ENCODE measurements at regions not wholly inside any gene's neighbourhood (a gene's known extent, or its start where the extent isn't known, plus 50 kb on each side); places are given as distances from the start of the nearest gene placed in this dataset.
A peak's percentile ranks its signal among the peaks of the same experiment; 100 is the strongest.
"Not testable (repeated sequence)": the region's sequence is repeated elsewhere in the genome, so short reads cannot be mapped to it uniquely, and the experiment has no call there.

DNA sequence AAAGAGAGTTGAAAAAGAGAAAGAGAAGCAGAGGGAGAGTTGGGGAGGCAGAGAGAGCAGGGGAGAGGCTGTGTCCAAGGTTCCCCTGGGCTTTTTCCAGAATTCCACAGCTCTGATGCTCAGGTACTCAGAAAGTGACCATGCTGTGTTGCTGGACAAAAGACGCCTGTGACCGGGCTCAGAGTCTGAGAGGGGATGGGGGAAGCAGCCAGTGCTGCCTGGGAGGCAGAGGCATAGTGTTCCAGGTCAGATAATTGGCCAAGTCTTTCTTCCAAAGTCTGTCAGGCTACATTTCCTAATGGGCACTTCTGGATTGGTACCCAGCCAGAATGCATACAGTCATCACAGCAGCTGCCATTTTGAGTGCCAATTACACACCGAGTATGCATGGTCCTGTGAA is 86.1 kb downstream of the PTPRS start:
- ATAC-seq (ENCODE audit: low read depth in 2 of 2) = no peak
- Mint-ChIP-seq H3K27me3 (peaks cover 0 to 3% (median 1%) of the 10 kb centered on the region in 3 donors), H3K9me3 (peaks cover 11 to 36% (median 24%) of the 10 kb centered on the region in 7 donors), H3K36me3 (peaks cover 6 to 25% of the 10 kb centered on the region in 2 donors), H3K4me3 (no peak overlapping the region), H3K4me1 (no peaks in the 10 kb centered on the region), H3K27ac (no peak overlapping the region)
- DNase-seq = no peak

DNA sequence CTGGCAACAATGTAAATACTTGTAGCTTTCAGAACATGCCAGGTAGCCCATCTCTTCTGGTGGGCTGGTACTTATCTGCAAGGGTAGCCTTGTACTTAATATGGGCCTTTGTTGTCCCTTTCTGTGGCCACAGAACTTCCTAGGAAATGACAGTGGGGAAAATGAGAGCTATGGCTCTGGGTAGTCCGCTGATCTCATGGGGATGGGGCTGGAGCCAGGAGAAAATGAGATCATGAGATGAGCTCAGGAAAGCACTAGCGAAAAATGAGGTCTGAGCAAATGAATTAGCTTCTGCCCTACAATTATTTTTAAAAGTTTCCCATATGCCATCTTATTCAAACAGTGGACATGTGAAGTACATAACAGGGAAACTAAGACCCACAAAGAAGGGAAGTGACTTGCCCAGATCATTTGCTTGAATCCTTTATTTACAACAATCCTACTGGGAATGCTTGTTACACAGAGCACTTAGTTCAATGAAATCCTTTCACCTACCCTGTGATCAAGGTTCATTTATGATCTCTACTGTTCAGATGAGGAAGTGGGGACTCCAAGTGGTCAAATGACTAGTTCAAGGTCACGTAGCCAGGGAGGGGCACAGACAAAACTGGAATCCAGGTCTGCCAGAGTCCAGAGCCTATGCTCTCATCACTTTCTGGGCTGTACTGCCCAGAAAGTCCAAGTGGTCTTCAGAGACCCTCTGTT is 87.1 kb downstream of the PTPRS start:
- H3K9me3 Mint-ChIP-seq = peaks cover 11 to 36% (median 24%) of the 10 kb centered on the region in 7 donors
- H3K27ac Mint-ChIP-seq = peak overlapping the region in 1 of 6 donors; percentile 20

GRCh38 chr19:5251096-5252065 is 89.2 kb downstream of the PTPRS start:
- Mint-ChIP-seq H3K9me3 (peaks cover 11 to 31% (median 21%) of the 10 kb centered on the region in 7 donors), H3K4me1 (no peaks in the 10 kb centered on the region), H3K27ac (no peak overlapping the region), H3K36me3 (peaks cover 6 to 25% of the 10 kb centered on the region in 2 donors), H3K4me3 (no peak overlapping the region), H3K27me3 (peaks cover 6 to 20% (median 8%) of the 10 kb centered on the region in 3 donors)
- no peak for DNase-seq
- ATAC-seq (ENCODE audit: low read depth in 2 of 2) = no peak

More for the DNA sequence above, 87.1 kb downstream of the PTPRS start:
- Mint-ChIP-seq H3K4me3 (no peak overlapping the region), H3K27me3 (peaks cover 0 to 6% (median 5%) of the 10 kb centered on the region in 3 donors), H3K36me3 (peaks cover 6 to 25% of the 10 kb centered on the region in 2 donors), H3K4me1 (no peaks in the 10 kb centered on the region)
- ATAC-seq (ENCODE audit: low read depth in 2 of 2) (no peak), DNase-seq (no peak)

GRCh38 chr19:5250127-5250659 is 90.4 kb downstream of the PTPRS start:
- H3K27me3 Mint-ChIP-seq = peaks cover 6 to 21% (median 8%) of the 10 kb centered on the region in 3 donors
- H3K4me1 Mint-ChIP-seq = no peaks in the 10 kb centered on the region
- H3K4me3 Mint-ChIP-seq = no peak overlapping the region
- DNase-seq = no peak
- no peak for ATAC-seq (ENCODE audit: low read depth in 2 of 2)
- H3K9me3 Mint-ChIP-seq = peaks cover 9 to 19% (median 11%) of the 10 kb centered on the region in 7 donors
- no peak overlapping the region for H3K27ac Mint-ChIP-seq
- peaks cover 2 to 14% of the 10 kb centered on the region in 2 donors for H3K36me3 Mint-ChIP-seq

DNA sequence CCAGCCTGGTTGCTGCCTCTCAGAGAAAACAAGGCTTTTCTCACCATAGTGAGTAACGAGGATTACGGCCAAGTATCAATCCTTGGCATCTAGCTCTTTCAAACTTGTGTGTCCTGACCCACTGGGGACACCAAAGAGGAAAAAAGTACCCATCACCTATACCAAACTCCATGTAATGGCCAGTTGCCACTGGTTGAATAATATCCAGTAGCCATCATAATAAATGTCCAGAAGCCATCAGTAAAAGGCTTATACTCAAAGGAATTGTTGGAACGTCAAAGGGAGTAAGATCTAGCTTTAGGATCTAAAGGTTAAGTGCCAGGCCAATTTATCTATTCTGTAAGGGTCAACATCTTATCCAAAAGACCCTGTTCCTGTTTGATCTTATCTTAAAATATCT is 91.1 kb downstream of the PTPRS start:
- Mint-ChIP-seq H3K27me3 (peaks cover 6 to 21% (median 8%) of the 10 kb centered on the region in 3 donors), H3K4me3 (no peak overlapping the region), H3K4me1 (no peaks in the 10 kb centered on the region), H3K9me3 (peaks cover 5 to 12% (median 9%) of the 10 kb centered on the region in 7 donors), H3K36me3 (peaks cover 0 to 7% of the 10 kb centered on the region in 2 donors), H3K27ac (no peak overlapping the region)
- ATAC-seq (ENCODE audit: low read depth in 2 of 2) (no peak), DNase-seq (no peak)

- Mint-ChIP-seq H3K36me3 (no peaks in the 10 kb centered on the region), H3K9me3 (no peaks in the 10 kb centered on the region), H3K4me3 (no peak overlapping the region), H3K27me3 (peaks cover 6 to 21% (median 8%) of the 10 kb centered on the region in 3 donors), H3K4me1 (no peaks in the 10 kb centered on the region), H3K27ac (peak overlapping the region in 1 of 6 donors; percentile 44)
- ATAC-seq (ENCODE audit: low read depth in 2 of 2) = no peak
- no peak for DNase-seq
Observed at GRCh38 chr19:5247957-5248705, 92.5 kb downstream of the PTPRS start.

- Mint-ChIP-seq H3K4me3 (no peak overlapping the region), H3K9me3 (no peaks in the 10 kb centered on the region), H3K4me1 (no peaks in the 10 kb centered on the region), H3K36me3 (no peaks in the 10 kb centered on the region), H3K27ac (peak overlapping the region in 1 of 6 donors; percentile 25), H3K27me3 (peaks cover 6 to 21% (median 8%) of the 10 kb centered on the region in 3 donors)
- no peak for ATAC-seq (ENCODE audit: low read depth in 2 of 2)
- DNase-seq = no peak
Observed at GRCh38 chr19:5246554-5247155, 94.0 kb downstream of the PTPRS start.

GRCh38 chr19:5245631-5246553 is 94.7 kb downstream of the PTPRS start:
- DNase-seq (no peak), ATAC-seq (ENCODE audit: low read depth in 2 of 2) (no peak)
- peaks cover 6 to 21% (median 8%) of the 10 kb centered on the region in 3 donors for H3K27me3 Mint-ChIP-seq
- H3K9me3 Mint-ChIP-seq = no peaks in the 10 kb centered on the region
- H3K4me1 Mint-ChIP-seq = no peaks in the 10 kb centered on the region
- no peaks in the 10 kb centered on the region for H3K36me3 Mint-ChIP-seq
- peak overlapping the region in 1 of 8 donors; percentile 63 for H3K4me3 Mint-ChIP-seq
- peak overlapping the region in 1 of 6 donors; percentile 25 for H3K27ac Mint-ChIP-seq

- H3K4me1 Mint-ChIP-seq = peaks cover 0 to 4% (median 2%) of the 10 kb centered on the region in 3 donors
- ATAC-seq (ENCODE audit: low read depth in 2 of 2) = no peak
Observed at GRCh38 chr19:5244351-5244750, 96.3 kb downstream of the PTPRS start.

DNA sequence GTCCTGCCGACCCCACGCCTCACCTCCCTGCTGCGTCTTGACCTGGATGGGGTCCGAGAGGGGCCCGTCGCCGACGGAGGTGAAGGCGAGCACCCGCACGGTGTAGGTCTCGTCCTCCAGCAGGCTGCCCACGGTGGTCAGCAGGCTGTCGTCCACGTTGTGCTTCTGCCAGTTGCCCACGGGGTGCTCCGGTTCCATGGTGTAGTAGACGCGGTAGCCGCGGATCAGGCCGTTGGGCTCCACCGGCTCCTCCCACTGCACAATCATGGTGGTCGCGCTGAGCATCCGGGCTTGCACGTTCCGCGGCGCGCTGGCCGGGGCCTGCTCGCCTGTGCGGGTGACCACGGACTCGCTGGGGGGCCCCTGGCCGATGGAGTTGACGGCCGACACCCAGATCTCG is 96.7 kb downstream of the PTPRS start:
- Mint-ChIP-seq H3K4me1 (peaks cover 0 to 4% (median 2%) of the 10 kb centered on the region in 3 donors), H3K4me3 (no peak overlapping the region), H3K27me3 (peaks cover 8 to 35% (median 9%) of the 10 kb centered on the region in 3 donors), H3K27ac (no peak overlapping the region), H3K36me3 (peaks cover 0 to 9% of the 10 kb centered on the region in 2 donors), H3K9me3 (no peaks in the 10 kb centered on the region)
- DNase-seq = no peak
- ATAC-seq (ENCODE audit: low read depth in 2 of 2) = no peak

More at GRCh38 chr19:5244351-5244750, 96.3 kb downstream of the PTPRS start:
- peaks cover 0 to 6% of the 10 kb centered on the region in 2 donors for H3K36me3 Mint-ChIP-seq
- H3K4me3 Mint-ChIP-seq = peak overlapping the region in 1 of 8 donors; percentile 25
- no peak for DNase-seq
- H3K27ac Mint-ChIP-seq = no peak overlapping the region
- peaks cover 9 to 31% (median 9%) of the 10 kb centered on the region in 3 donors for H3K27me3 Mint-ChIP-seq
- H3K9me3 Mint-ChIP-seq = no peaks in the 10 kb centered on the region

DNA sequence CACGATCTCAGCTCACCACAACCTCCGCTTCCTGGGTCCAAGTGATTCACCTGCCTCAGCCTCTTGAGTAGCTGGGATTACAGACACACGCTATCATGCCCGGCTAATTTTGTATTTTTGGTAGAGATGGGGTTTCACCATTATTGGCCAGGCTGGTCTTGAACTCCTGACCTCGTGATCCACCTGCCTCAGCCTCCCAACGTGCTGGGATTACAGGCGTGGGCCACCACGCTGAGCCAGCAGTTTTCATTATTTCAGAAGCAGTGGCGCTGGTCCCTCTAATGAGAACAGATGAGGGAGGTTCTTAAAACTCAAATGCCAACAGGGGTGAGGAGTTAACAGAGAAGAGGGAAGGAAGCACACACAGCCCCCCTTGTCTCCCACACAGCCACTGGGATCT is 98.7 kb downstream of the PTPRS start:
- H3K27me3 Mint-ChIP-seq = peaks cover 8 to 20% (median 8%) of the 10 kb centered on the region in 3 donors
- H3K4me3 Mint-ChIP-seq; DNase-seq; H3K4me1 Mint-ChIP-seq; H3K9me3 Mint-ChIP-seq; H3K36me3 Mint-ChIP-seq; ATAC-seq (ENCODE audit: low read depth in 2 of 2); H3K27ac Mint-ChIP-seq: not testable (repeated sequence)
